ENCODE measurements at regions not wholly inside any gene's neighbourhood (a gene's known extent, or its start where the extent isn't known, plus 50 kb on each side); places are given as distances from the start of the nearest gene placed in this dataset.

DNA sequence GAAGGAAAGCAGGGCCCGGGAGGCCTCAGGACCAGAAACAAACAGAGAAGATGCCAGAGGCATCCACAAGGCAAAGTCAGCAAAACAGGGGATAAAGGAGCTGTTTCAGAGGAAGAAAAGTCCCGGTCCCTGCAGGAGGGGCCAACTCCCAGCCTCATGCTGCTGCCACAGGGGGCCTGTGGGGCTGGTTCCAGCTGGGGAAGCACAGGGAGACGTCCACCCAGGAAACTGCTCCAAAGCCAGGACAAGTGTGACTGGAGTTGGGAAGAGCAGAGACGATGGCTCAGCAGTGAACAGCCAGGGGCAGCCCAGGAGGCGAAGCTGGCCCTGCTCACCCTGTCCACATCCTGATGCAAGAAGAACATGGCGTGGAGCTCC, 454.4 kb downstream of the BRD1 start:
- no peak for DNase-seq

DNA sequence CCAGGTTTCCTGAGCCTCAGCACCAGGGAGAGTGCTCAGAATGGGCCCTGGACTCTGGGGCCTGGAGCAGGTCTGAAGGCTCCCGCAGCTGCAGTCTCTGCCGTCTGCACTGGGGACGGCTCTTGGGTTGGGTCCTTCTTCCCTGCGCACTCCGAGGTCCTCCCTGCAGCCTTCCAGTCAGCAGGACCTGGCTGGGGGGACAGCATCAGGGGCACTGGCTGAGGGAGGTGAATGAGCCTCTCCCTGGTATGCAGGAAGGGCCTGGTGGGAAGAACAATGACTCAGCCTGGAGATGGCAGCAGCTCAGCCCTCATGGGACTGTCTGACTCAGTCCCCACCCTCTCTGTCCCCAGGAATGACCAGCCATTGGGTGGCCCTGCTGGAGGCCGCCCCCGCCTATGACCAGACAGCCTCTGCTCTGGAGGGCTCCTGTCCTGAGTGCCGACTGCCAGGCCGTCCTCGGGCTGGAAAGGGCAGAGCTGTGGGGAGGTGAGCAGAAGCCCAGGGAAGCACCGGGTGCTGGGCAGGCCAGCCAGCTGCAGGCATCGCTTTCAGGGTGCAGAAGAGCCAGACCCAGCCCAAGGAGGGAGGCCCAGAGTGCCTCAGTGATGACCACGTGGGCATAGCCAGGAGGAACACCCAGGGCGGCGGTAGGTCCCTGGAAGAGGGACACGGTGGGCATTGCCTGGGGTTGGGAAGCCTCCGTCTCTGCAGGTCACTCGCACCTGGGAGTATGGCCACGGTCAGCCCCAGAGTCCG, 455.0 kb downstream of the BRD1 start:
- DNase-seq = no peak

DNA sequence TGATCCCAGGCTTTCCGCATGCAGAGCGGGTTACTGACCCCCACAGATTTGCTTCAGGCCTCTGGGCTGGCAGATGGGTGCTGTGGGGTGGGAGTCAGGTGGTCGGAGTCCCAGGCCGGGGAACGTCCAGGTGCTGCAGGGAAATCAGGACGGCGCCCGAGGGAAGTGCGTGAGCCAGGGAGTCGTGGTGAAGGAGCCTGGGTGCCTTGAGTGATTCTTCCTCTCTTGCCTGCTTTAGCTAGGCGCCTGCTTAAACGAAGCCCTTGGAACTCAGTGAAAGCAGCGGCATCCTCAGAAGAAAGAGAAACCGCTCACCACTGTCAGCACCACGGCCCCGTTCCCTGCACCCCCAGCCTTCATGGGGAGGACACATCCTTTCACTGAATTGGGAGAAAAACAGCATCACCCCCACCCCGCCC, 455.6 kb downstream of the BRD1 start:
- DNase-seq = no peak

DNA sequence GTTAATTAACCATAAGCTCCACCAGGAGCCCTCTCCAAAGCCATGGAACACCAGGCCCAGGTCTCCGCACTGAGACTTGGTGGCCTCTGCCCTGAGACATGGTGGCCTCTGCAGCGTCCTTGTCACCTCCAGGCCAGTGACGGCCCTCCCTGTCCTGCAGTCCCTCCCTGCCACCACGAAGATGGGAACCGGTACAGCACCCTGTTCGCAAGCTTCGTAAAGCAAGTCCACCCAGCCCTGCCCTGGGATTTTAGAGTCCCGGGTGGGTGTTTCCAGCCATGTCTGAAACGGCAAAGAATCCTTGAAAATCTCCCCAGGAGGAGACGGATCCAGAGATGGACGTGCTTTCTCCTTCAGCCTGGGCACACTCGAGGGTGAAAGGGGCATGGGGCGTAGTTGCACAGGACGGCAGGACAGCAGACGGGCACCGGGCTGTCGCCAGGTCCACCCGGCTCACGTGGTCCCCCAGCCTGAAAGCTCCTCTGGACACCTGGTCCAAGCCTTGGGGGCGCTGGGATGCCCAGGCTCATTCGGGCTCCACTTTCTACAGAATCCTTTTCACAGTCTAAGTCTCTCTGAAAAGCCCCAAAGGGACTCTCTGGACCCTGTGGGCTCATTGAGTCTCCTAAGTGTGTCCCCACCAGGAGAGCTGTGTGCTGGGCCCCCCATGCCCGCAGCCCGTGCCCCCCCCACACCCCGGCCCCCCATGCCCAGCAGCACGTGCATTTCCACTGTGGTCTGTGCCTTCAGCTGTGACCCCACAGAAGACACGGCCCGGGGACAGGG, 456.2 kb downstream of the BRD1 start:
- no peak for DNase-seq

DNA sequence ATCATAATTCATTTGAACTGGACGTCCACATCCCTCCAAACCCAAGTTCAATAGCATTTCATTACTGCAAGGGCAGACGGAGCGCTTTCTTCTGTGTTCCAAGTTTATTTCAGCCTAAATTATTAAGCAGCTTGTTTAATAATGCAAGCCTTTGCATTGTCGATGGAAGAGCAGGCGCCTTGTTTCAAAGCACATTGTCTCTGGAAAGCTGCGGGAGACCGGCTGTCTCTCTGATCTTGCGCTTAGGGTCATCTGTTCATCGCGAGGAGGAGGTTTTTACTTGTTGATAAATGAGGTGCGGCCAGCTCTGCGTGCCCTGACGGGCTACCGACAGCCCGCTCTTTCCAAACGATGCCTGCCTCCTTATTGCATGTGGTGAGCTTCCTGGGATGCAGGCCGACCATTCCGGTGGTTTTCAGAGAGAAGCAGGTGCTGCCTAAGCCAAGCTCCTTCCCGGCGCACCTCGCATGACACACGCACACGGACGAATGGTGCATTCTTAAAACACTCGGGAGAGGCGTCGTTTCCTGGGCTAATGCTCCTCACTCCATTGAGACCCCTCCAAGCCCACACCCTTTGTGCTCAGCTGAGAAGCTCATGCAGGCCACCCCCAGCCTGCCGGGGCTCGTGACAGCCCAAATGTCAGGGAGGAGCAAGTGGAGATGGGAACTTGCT, 456.9 kb downstream of the BRD1 start:
- no peak for DNase-seq

DNA sequence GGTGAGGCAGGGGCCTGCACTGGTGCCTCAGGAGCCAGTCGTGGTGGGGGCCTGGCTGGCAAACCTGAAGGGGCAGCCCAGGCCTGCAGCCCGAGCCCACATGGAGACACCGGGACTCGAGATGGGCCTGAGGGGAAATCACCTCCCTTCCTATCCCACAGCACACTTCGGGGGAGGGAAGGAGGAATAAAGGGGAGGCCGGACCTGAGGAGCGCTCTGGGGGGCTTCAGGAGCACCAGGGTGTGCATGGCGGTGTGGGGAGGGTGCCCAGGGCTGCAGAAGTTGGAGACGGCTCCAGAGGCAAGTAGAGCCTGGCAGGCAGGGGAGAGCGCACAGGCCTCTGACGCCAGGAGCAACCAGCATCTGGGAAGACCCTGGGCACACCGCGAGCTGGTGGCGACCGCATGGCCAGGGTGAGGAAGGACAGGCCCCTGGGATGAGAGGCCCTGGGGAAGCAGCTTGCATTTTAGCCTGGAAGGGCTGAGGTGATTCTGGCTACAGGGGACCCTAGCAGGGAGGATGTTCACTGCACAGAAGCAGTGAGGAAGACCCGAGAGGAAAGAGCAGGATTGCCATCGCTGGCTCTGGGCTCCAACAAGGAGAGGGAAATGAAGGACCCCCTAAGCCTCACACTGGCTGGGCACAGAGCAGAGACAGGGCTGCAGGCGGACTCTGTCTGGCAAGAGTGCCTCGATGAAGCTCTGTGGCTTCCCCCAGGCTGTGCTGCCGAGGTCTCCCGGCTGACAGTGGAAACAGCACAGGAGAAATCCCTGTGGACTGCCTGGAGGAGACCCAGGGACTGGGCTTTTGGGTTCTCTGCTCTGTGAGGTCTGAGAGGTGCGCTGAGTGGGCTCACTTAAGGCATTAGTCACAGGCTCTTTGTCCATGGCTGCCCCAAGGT, 457.7 kb downstream of the BRD1 start:
- no peak for DNase-seq

DNA sequence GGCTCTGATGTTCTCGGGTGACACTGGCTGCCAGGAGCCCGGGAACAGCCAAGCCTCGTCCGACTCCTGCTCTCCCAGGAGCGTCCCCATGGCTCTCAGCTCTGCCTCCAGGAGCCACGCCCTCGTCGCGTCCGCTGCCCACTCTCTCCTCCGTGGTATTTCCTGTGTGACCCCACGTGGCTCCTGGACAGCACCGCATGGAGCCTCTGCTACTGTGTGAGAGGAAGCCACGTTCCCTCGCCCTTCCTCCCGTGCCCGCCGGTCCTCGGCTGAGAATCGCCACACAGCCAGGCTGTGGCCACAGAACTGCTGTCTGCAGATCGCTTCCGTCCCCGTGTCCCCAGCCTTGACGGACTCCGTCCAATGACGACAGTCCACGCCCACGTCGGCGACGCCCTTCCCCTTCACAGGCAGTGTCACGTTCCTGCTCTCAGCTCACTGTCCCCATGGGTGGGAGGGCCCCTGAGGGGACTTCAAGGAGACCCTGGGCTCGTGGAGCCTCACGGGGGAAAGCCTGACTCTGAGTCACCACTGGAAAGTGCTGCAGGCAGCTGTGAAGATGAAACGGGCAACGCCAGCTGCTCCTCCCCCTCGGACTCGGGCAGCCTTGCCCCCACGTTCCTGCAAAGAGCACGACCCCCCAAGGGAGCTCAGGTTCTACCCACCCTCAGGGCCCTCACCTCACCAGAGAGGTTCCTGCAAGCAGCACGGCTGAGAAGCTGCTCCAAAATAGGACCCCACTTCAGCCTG, 458.5 kb downstream of the BRD1 start:
- no peak for DNase-seq

DNA sequence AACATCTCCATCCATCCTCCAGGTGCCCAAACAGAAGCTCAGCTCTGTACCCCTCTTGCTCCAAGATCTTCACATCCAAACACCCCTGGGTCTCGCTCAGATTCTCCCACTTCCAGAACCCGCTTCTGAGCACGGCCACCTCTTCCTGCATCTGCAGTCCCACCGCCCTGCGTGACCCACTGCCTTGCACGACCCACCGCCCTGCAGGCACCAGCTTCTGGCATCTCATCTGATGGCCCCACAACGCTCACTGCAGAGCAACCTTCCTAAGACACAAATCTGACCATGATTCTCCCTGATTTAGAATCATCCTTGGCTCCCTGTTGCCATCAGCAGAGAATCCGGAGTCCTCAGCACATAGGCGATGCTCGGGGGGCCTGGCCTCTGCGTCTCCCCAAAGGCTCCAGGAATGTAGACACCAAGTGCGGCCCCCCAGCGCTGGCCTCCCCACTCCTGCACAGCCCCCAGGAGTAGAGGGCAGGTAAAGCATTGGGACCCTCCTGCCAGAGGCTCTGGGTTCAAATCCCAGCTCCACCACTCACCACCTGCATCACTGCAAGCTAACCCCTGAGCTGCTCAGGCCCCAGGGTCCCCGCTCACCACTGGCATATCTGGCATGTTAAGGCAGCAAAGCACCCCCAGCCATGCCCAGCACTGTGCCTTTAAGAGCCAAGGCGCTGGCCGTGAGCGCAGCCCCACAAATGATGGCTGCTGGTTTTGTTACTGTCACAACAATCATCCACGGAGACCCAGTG, 459.3 kb downstream of the BRD1 start:
- DNase-seq = no peak

DNA sequence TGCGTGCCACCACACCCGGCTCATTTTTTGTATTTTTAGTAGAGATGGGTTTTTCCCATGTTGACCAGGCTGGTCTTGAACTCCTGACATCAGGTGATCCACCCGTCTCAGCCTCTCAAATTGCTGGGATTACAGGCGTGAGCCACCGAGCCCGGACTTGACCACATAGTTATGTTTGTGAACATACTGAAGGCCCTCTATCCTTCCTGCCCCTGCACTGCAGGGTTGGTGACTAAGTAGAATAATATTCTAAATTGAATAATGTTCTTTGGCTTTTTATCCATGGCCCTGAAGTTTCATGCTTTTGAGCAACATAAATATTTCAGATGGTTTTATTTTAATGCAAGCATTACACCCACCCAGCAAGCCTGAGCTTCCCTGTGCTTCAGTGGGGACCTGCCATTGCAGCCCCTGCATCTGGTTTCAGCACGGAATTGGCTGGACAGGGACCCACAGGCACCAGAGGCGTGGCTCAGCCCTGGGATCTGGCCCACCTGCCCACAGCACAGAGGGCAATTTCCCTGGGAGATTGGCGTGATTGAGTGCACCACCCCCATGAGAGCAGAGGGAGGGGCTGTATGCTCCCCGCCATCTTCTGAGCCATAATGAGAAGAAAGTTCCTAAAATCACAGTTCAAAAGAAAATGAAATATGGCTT, 460.5 kb downstream of the BRD1 start:
- DNase-seq = no peak

DNA sequence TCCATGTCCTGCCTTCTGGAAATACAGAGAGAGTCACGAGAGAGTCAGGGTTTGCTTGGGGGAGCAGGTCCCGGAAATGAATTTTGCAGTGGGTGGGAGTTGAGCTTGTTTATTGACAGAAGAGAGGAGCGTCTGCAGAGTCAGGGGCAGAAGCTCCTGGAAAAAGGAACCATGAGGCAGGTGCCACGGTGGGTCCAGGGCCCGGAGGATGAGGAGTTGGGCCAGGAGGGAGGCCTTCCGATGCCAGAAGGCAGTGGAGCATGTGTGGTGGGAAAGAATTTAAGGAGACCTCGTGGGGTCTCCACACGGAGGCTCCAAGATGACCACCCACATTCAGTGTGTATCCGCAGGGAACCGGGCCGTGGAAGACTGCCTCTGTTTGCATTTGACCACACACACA, 461.2 kb downstream of the BRD1 start:
- no peak for DNase-seq

DNA sequence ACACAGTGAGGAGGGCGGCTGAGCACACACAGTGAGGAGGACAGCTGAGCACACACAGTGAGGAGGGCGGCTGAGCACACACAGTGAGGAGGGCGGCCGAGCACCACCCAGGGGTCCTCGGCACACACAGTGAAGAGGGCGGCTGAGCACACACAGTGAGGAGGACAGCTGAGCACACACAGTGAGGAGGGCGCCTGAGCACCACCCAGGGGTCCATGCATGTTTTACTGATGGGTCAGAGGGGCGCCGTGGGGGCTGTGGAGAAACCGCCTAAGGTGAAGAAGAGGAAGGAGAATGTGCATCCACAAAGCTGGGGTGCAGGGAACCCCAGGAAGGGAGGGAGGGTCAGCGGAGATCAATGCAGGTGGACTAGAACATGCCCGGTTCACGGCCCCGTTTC, 461.8 kb downstream of the BRD1 start:
- no peak for DNase-seq

DNA sequence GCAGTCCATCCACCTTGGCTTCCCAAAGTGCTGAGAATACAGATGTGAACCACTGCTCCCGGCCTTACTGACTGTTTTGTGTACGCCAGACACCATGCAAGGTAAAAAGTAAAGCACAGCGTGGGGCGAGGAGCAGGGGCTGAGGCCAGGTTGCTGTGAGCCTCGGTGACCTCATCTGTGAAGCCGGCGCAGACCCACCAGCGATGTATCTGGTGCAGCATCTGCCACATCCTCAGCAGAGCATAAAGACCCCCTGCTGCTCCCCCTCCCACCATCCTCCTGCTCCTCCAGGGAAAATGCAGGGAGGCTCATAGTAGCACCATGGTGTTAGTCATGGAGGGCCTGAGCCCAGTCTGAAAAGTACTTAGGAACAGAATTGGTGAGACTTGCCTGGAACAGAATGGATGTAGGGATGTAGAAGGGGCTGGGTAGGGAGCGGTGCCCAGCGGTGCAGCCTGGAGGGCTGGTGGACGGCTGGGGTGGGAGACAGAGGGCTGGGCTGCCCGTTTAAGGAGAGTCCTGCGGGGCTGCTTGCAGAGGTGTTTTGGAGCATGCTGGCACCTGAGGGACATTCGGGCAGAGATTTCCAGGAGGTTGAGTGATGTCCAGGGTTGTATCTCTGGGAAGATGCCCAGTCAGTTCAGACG, 462.4 kb downstream of the BRD1 start:
- DNase-seq = no peak

DNA sequence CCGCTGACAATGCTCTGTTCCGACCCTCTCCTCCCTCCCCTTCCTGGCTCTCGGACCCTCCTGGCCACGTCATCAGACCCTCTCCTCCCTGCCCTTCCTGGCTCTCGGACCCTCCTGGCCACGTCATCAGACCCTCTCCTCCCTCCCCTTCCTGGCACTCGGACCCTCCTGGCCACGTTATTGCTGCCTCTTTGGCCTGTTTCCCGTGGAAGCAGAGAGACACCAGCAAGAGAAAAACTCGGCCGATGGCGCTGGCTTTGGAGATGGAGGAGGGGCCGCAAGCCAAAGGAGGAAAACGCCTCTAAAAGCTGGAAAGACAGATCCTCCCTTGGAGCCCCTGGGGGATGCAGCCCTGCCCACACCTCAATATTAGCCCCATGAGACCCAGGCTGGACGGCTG, 463.3 kb downstream of the BRD1 start:
- DNase-seq = no peak

DNA sequence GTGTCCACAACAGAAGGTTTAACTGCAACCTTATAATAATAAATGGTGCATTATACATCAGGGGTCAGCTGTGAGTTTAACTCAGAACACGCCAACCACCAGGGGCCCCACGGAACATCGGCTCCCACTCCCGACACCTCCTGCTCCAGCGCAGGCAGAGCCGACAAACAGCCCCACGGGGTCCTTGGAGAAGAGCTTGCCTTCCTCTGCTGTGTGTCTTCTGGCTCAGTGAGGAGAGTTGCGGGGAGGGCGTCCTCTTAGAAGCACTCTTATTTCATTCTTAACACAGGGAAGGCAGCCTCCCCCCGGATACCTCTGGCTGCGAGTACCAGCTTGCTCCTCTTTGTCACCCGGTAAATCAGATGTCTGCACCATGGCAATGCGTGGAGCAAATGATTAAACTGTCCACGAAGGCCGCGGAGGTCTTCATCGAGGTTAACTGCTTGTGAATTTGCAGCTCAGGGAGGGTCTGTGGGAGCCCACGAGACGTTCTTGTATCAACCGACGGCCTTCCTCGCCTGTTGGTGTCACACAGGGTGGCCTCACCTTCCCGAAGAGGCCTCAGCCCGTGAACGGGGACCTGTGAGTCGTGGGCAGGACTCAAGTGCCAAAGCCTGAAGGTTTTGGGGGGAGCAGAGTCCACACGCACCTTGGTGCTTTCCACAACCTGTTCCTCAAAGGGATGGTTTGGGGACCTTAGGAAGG, 464.0 kb downstream of the BRD1 start:
- no peak for DNase-seq

DNA sequence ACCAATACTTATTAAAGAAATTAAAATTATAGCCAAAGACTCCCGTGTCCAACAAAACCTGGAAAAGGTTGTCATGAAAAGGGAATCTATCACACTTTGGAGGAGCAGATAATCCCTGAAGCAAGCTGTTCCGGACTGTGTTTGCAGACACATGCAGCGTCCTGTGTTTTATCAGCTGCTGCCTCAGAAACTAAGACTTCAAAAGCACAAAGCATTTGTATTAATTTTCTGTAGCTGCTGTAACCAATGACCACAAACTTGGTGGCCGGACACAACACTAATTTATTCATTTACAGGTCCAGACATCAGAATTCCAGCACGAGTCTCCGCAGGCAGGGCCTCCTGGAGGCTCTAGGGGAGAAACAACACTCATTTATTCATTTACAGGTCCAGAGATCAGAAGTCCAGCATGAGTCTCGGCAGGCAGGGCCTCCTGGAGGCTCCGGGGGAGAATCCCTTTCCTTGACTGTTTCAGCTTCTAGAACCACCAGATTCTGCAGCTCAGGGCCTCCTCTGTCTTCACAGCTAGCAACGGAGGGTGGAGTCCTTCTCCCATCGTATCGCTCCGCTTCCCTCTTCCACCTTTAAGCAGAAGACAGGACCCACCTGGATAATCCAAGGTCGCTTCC, 465.3 kb downstream of the BRD1 start:
- no peak for DNase-seq

DNA sequence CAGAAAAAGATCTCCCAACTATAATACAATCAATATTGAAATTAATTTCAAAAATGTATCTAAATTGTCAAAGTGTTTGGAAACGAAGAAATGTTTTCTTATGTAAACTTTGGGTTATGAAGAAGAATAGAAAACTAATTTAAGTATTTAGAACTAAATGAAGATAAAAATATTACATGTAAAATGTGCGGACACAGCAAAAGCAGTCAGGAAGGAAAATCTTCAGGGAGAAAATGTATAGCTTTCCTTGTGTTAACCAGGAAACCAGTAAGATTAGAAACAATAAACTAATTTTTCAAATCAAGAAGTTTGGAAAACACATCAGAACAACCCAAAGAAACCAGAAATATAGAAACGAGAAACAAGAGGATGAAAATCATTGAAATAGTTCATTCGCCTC, 466.5 kb downstream of the BRD1 start:
- DNase-seq = no peak

DNA sequence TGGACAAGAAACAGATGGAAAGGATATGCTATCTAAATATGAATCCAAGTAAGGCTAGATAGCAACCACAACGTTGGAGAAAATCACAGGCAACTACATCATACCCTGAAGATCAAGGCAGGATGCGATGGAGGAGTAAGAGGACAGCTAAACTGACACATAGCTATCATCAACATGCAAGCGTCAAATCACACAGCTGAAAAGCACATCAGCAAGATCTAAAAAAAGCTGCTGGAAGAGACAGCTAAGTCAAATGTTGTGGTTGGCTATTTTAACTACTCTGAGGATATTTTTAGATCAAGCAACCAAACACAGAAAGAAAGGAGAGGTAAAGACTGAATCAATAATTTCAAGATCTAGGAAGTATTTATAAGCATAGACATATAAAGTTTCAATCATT, 466.9 kb downstream of the BRD1 start:
- no peak for DNase-seq

DNA sequence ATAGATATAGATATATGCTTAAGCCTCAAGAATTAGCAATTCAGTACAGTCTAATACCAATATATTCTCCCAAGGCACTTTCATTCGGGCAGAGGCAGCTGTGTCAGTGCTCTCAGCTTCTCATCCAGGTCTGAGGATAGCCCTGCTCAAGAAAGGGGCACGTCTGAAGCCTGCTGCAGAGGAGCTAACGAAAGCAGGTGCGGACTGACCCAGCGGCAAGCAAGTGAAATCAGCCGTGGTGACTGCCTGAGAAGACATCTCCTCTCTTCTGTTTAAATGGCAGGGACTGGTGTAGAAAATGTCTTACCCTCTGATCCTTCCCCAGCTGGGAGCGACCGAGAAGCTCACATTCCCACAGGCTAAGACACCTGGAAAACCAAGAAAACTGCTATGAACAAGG, 468.6 kb downstream of the BRD1 start:
- DNase-seq = no peak
